Breast epithelium (tissue), 4 donors: ENCODE measurements at regions not wholly inside any gene's neighbourhood (a gene's known extent, or its start where the extent isn't known, plus 50 kb on each side); places are given as distances from the start of the nearest gene placed in this dataset.

Experiments
- DNase-seq, 2 donors: peaks; one replicate each; pipeline ENCODE4 v3.0.0-alpha.2; 2019; ENCODE audit warnings: low spot score in 2 of 2
- H3K27ac ChIP-seq, 2 donors: fragments of 200-600 bp; sonication (generic) in 1 of 2; one replicate each; pipeline ENCODE4 v1.5.1; 2016 to 2019; ENCODE audit warnings: mild to moderate bottlenecking in 1 of 2
- H3K27me3 ChIP-seq, 2 donors: fragments of 200-600 bp; sonication (generic) in 1 of 2; one replicate each; pipeline versions ENCODE4 v1.5.1 to v1.6.0; 2017 to 2019; ENCODE audit warnings: control low read depth in 1 of 2, mild to moderate bottlenecking in 1 of 2
- H3K36me3 ChIP-seq: fragments of 200-600 bp; one replicate; pipeline ENCODE4 v1.5.1; 2019
- H3K4me1 ChIP-seq, 2 donors: fragments of 200-600 bp; sonication (generic); one replicate each; pipeline ENCODE4 v1.5.1; 2016 to 2019; ENCODE audit warnings: control low read depth in 1 of 2
- H3K4me3 ChIP-seq, 3 donors: fragments of 200-600 bp; sonication (generic); 1 replicate in 2 of 3; 2 replicates in 1 of 3; pipeline ENCODE4 v1.5.1; 2016 to 2019; ENCODE audit warnings: mild to moderate bottlenecking in 3 of 3, moderate library complexity in 2 of 3
- H3K9me3 ChIP-seq, 2 donors: fragments of 200-600 bp; sonication (generic) in 1 of 2; one replicate each; pipeline ENCODE4 v1.5.1; 2016 to 2019; ENCODE audit warnings: control low read depth in 1 of 2
- POLR2A ChIP-seq: fragments of 450-650 bp; IDR thresholded peaks from one replicate; pipeline ENCODE4 v1.6.1; 2016; ENCODE audit warnings: antibody characterized with exemption, mild to moderate bottlenecking, moderate library complexity
- POLR2AphosphoS5 ChIP-seq, 3 donors: sonication (generic); formaldehyde crosslinking; IDR thresholded peaks; one replicate each; pipeline ENCODE4 v1.6.1; 2017; ENCODE audit warnings: antibody characterized with exemption in 3 of 3
- intact Hi-C: fragments of 100-400 bp; cut with DNase I; formaldehyde crosslinking; loops from one replicate; pipeline ENCODE4 v1.15.1; 2023; ENCODE audit warnings: low total_unique reads
- TF ChIP-seq, protein P1 (sequence below), 3 donors: fragments of 450-650 bp; IDR thresholded peaks; one replicate each; pipeline ENCODE4 v1.5.1; 2016 to 2017; ENCODE audit warnings: antibody characterized with exemption in 3 of 3, mild to moderate bottlenecking in 3 of 3, moderate library complexity in 3 of 3

DNA sequence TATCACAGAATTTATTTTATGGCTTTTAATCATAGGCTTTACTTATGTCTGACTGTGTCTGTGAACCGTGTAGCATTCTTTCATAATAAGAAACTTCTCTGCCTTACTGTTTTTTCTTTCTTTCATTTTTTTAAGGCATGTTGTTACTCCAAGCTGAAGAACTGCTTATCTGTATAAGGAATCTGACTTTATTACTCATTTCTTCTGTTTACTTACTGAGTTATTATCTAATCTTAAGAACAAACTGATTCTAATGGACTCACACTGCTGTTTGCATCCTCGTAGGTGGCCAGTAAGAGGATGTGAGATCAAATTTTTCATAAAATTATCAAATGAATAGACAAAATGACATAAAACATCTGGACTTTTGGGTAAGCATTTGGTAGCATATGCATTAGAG, 54.7 kb upstream of the DNAJC1 start:
- H3K27ac ChIP-seq: no peak overlapping the region
- H3K9me3 ChIP-seq: peaks cover 0 to 6% of the 10 kb centered on the region in 2 donors
- TF ChIP-seq POLR2AphosphoS5 (IDR thresholded peaks at IDR 0.05): no peak
- TF ChIP-seq, protein P1, sequence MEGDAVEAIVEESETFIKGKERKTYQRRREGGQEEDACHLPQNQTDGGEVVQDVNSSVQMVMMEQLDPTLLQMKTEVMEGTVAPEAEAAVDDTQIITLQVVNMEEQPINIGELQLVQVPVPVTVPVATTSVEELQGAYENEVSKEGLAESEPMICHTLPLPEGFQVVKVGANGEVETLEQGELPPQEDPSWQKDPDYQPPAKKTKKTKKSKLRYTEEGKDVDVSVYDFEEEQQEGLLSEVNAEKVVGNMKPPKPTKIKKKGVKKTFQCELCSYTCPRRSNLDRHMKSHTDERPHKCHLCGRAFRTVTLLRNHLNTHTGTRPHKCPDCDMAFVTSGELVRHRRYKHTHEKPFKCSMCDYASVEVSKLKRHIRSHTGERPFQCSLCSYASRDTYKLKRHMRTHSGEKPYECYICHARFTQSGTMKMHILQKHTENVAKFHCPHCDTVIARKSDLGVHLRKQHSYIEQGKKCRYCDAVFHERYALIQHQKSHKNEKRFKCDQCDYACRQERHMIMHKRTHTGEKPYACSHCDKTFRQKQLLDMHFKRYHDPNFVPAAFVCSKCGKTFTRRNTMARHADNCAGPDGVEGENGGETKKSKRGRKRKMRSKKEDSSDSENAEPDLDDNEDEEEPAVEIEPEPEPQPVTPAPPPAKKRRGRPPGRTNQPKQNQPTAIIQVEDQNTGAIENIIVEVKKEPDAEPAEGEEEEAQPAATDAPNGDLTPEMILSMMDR (IDR thresholded peaks at IDR 0.05): no peak
- TF ChIP-seq POLR2A: no peak
- no peak for DNase-seq
- H3K27me3 ChIP-seq: no peaks in the 10 kb centered on the region
- intact Hi-C loops: no loop called here
- no peaks in the 10 kb centered on the region for H3K36me3 ChIP-seq
- H3K4me3 ChIP-seq: no peak overlapping the region
- no peaks in the 10 kb centered on the region for H3K4me1 ChIP-seq

DNA sequence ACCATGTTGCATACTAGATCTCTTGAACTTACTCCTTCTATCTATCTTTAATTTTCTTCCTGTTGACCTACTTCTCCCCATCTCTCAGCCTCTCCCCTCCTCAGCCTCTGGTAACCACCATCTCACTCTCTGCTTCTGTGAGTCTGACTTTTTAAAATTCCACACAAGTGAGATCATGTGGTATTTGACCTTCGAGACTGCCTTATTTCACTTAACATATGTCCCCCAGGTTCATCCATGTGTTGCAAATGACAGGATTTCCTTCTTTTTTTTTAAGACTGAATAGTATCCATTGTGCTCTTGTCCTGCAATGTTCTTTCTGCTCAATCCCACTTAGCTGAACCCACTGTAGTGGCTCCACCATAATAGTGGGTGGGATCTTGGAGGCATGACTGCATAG, 51.4 kb upstream of the DNAJC1 start:
- intact Hi-C loops: no loop called here

More for the DNA sequence above, 51.4 kb upstream of the DNAJC1 start:
- TF ChIP-seq POLR2AphosphoS5 (IDR thresholded peaks at IDR 0.05): no peak
- TF ChIP-seq POLR2A: no peak
- TF ChIP-seq, protein P1 (IDR thresholded peaks at IDR 0.05): no peak
- no peak overlapping the region for H3K27ac ChIP-seq
- no peaks in the 10 kb centered on the region for H3K9me3 ChIP-seq
- H3K4me1 ChIP-seq: no peaks in the 10 kb centered on the region
- no peaks in the 10 kb centered on the region for H3K36me3 ChIP-seq
- no peak for DNase-seq
- no peak overlapping the region for H3K4me3 ChIP-seq
- no peaks in the 10 kb centered on the region for H3K27me3 ChIP-seq
